ENCODE measurements at regions not wholly inside any gene's neighbourhood (a gene's known extent, or its start where the extent isn't known, plus 50 kb on each side); places are given as distances from the start of the nearest gene placed in this dataset.

DNA sequence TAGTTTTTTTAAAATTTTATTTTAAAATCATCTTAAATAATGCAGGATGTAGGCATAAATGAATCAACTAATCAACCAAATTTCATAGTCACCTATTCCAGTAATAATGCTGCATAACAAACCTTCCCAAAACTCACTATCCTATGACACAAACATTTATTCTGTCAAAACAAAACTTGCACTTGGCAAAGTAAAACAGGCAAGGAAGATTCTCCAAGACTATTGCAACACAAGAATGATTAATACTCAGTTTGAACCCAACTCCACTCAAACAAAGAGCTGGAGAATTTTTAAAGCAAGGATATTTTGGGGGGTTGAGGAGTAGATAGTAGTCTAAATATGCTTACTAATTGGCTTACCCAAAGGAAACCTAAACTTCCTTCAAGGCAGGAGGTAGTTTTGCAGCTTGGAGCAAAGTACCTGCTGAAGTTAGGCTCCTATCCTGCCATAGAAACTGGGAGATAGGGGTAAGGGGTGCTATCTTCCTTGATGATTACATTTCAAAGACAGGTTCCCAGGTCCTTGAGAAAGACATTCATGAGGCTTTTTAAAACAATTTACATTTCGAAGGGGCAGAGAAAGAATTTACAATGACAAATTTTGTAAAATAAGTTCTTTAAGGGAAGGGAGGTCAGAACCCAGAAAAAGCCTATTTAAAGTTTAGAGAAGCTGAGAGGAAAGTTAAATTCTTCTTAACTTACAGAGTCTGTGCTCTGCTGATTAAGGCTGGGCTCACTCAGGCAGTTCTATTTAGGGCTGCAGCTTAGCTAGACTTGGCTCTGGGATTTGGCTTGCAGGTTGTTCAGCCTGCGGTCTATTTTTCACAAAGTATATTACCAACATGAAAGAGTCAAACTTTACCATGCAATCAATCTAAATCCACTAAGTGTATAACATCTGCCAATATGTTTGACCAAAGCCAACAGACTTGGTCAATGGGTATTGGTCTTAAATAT, 549.0 kb downstream of the KCTD12 start:
- TF ChIP-seq, protein P1, sequence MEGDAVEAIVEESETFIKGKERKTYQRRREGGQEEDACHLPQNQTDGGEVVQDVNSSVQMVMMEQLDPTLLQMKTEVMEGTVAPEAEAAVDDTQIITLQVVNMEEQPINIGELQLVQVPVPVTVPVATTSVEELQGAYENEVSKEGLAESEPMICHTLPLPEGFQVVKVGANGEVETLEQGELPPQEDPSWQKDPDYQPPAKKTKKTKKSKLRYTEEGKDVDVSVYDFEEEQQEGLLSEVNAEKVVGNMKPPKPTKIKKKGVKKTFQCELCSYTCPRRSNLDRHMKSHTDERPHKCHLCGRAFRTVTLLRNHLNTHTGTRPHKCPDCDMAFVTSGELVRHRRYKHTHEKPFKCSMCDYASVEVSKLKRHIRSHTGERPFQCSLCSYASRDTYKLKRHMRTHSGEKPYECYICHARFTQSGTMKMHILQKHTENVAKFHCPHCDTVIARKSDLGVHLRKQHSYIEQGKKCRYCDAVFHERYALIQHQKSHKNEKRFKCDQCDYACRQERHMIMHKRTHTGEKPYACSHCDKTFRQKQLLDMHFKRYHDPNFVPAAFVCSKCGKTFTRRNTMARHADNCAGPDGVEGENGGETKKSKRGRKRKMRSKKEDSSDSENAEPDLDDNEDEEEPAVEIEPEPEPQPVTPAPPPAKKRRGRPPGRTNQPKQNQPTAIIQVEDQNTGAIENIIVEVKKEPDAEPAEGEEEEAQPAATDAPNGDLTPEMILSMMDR (IDR thresholded peaks at IDR 0.05): no peak
- Histone ChIP-seq H3K4me1 (no peaks in the 10 kb centered on the region), H3K36me3 (no peaks in the 10 kb centered on the region), H3K27me3 (peaks cover 0 to 4% (median 0%) of the 10 kb centered on the region in 4 donors), H3K9me3 (no peaks in the 10 kb centered on the region), H3K4me3 (no peak overlapping the region), H3K27ac (no peak overlapping the region)
- no peak for DNase-seq
- intact Hi-C loops (cut with DNase I): no loop called here
- WGBS, 2 donors: 66 to 69% methylated on average over 2 of the region's 2 CpGs
- ATAC-seq: no peak
- no peak for FAIRE-seq

DNA sequence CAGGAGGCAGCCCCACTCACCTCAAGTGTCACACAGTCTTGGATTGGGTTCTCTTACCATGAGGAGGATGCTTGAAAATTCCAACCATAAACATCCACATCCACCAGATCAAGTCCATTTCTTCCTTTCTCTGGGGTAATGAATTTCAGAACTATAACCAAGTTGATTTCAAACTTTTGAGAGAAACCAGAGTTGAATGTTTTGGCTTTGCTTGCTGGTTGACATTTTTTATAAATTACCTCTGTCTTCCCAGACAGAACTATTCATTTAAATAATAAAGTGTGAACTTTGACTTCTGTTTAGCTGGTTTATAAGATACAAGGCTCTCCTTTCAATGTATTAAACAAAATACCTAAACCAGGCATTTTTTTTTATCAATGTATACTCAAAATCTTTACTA, 550.7 kb downstream of the KCTD12 start:
- H3K27ac ChIP-seq: no peak overlapping the region
- no peaks in the 10 kb centered on the region for H3K36me3 ChIP-seq
- H3K27me3 ChIP-seq: peaks cover 0 to 4% (median 0%) of the 10 kb centered on the region in 4 donors
- TF ChIP-seq, protein P1 (IDR thresholded peaks at IDR 0.05): no peak
- ATAC-seq: no peak
- intact Hi-C loops (cut with DNase I): no loop called here
- H3K4me3 ChIP-seq: no peak overlapping the region
- DNase-seq: no peak
- no peaks in the 10 kb centered on the region for H3K4me1 ChIP-seq
- FAIRE-seq: no peak
- H3K9me3 ChIP-seq: no peaks in the 10 kb centered on the region

DNA sequence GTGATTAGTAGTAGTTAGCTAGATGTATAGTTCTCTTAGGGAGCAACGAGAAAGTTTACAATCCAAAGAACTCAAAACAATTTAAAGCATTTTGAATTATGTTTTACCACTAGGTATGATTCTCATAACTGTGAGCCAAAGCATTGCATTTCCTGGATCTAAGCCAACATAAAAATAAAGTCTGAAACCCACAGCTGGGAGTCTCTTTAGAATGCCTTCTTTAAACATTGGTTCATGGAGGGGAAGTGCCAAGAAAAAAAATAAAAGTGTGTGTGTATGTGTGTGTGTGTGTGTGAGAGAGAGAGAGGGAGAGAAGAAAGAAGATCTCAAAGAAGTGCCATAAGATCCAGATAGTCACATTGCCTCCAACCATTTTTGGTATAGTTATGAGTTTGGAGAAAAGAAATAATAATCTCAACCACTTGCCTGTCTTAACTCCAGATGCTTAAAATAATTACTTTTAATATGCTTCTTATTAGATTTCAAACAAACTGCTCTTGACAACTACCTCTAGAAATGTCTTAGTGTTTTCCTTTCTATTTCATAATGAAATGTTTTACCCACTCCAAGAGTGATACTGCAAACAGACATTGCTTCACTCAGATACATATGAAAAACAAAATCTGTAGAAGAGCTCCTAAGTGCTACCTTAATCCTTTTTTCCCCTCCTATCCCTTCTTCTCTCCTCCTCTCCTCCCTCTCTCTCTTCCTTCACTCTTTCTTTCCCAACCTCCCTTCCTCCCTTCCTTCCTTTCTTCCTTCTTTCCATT, 554.1 kb downstream of the KCTD12 start:
- FAIRE-seq (no peak), ATAC-seq (no peak), DNase-seq (no peak)
- intact Hi-C loops (cut with DNase I): no loop called here
- no peak overlapping the region for H3K4me3 ChIP-seq
- no peaks in the 10 kb centered on the region for H3K36me3 ChIP-seq
- no peaks in the 10 kb centered on the region for H3K4me1 ChIP-seq
- no peaks in the 10 kb centered on the region for H3K9me3 ChIP-seq
- no peaks in the 10 kb centered on the region for H3K27me3 ChIP-seq
- no peak overlapping the region for H3K27ac ChIP-seq
- TF ChIP-seq, protein P1 (IDR thresholded peaks at IDR 0.05): no peak
- WGBS, 2 donors: 14 to 23% methylated on average over 1 of the region's 1 CpG

DNA sequence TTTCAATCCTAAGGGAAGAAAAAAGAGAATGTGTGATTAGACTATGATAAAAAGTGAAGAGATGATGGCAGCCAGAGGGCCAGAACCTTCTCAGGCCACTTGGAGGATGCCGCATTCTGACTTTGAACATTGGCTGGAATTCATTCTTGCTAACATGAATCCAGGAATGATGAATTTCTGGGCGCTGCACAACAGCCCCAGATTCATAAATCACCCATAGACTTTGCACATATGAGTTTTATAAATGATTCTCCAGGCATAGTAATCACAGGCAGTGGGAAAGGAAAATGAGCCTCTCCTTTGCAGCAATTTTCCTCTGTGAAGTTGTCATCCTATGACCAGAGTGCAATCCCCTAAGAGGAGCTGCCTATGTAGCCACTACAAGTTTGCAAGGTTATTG, 555.4 kb downstream of the KCTD12 start:
- no peak for FAIRE-seq

More for the DNA sequence above, 555.4 kb downstream of the KCTD12 start:
- H3K9me3 ChIP-seq: no peaks in the 10 kb centered on the region
- TF ChIP-seq, protein P1 (IDR thresholded peaks at IDR 0.05): no peak
- no peaks in the 10 kb centered on the region for H3K36me3 ChIP-seq
- ATAC-seq: no peak
- DNase-seq: no peak
- 63 to 79% methylated on average over 2 of the region's 2 CpGs for WGBS, 2 donors
- no peak overlapping the region for H3K4me3 ChIP-seq
- H3K27ac ChIP-seq: no peak overlapping the region
- intact Hi-C loops (cut with DNase I): no loop called here
- no peaks in the 10 kb centered on the region for H3K27me3 ChIP-seq
- no peaks in the 10 kb centered on the region for H3K4me1 ChIP-seq
